Esophagus muscularis mucosa (tissue), 4 donors: ENCODE measurements at regions not wholly inside any gene's neighbourhood (a gene's known extent, or its start where the extent isn't known, plus 50 kb on each side); places are given as distances from the start of the nearest gene placed in this dataset.

Experiments used
- DNase-seq: peaks from one replicate; pipeline ENCODE4 v3.0.0-alpha.2; 2017; ENCODE audit errors: extremely low spot score
- H3K27ac ChIP-seq, 4 donors: fragments of 200-600 bp; sonication (generic); replicated peaks in 1 of 4; 1 replicate in 3 of 4; 2 replicates in 1 of 4; pipeline ENCODE4 v1.5.1; 2016 to 2019; ENCODE audit warnings: mild to moderate bottlenecking in 1 of 4
- H3K27me3 ChIP-seq, 4 donors: fragments of 200-600 bp; sonication (generic); one replicate each; pipeline versions ENCODE4 v1.5.1 to v1.6.0; 2016 to 2019
- H3K36me3 ChIP-seq, 4 donors: fragments of 200-600 bp; sonication (generic); one replicate each; pipeline ENCODE4 v1.5.1; 2016 to 2019
- H3K4me1 ChIP-seq, 4 donors: fragments of 200-600 bp; sonication (generic); one replicate each; pipeline ENCODE4 v1.5.1; 2016 to 2019
- H3K4me3 ChIP-seq, 4 donors: fragments of 200-600 bp; sonication (generic); 1 replicate in 2 of 4; 2 replicates in 2 of 4; pipeline ENCODE4 v1.5.1; 2016 to 2019; ENCODE audit warnings: mild to moderate bottlenecking in 4 of 4, moderate library complexity in 1 of 4
- H3K9me3 ChIP-seq, 4 donors: fragments of 200-600 bp; sonication (generic); 1 replicate in 3 of 4; 2 replicates in 1 of 4; pipeline ENCODE4 v1.5.1; 2016 to 2019
- EP300 ChIP-seq: sonication (generic); formaldehyde crosslinking; IDR thresholded peaks from one replicate; pipeline ENCODE4 v1.6.1; 2017; ENCODE audit warnings: antibody characterized with exemption
- POLR2A ChIP-seq: fragments of 450-650 bp; IDR thresholded peaks from one replicate; pipeline ENCODE4 v1.6.1; 2017; ENCODE audit warnings: antibody characterized with exemption, moderate library complexity, mild to moderate bottlenecking, low read depth
- POLR2AphosphoS5 ChIP-seq, 2 donors: sonication (generic); formaldehyde crosslinking; IDR thresholded peaks; one replicate each; pipeline ENCODE4 v1.6.1; 2017; ENCODE audit warnings: antibody characterized with exemption in 2 of 2
- WGBS: methylation state at CpG from one replicate; pipeline ENCODE4 v1.1.5; 2018; 5-methylcytosine and 5-hydroxymethylcytosine counted together
- intact Hi-C: fragments of 100-400 bp; cut with DNase I; formaldehyde crosslinking; loops from one replicate; pipeline ENCODE4 v1.15.1; 2023
- TF ChIP-seq, protein P1 (sequence below), 3 experiments: fragments of 200-600 bp in 2 of 3; fragments of 450-650 bp in 1 of 3; sonication (generic) in 2 of 3; IDR thresholded peaks; one replicate each; pipeline ENCODE4 v1.5.1; 2017 to 2019; ENCODE audit warnings: antibody characterized with exemption in 3 of 3, mild to moderate bottlenecking in 2 of 3, moderate library complexity in 1 of 3

- H3K27me3 ChIP-seq, result no peaks in the 10 kb centered on the region
- no peak overlapping the region for H3K27ac ChIP-seq
- H3K4me3 ChIP-seq, result no peak overlapping the region
- no peaks in the 10 kb centered on the region for H3K4me1 ChIP-seq
- WGBS, result 79% methylated on average over 3 of the region's 3 CpGs
- no peak for DNase-seq
- no peaks in the 10 kb centered on the region for H3K9me3 ChIP-seq
- TF ChIP-seq, protein P1, sequence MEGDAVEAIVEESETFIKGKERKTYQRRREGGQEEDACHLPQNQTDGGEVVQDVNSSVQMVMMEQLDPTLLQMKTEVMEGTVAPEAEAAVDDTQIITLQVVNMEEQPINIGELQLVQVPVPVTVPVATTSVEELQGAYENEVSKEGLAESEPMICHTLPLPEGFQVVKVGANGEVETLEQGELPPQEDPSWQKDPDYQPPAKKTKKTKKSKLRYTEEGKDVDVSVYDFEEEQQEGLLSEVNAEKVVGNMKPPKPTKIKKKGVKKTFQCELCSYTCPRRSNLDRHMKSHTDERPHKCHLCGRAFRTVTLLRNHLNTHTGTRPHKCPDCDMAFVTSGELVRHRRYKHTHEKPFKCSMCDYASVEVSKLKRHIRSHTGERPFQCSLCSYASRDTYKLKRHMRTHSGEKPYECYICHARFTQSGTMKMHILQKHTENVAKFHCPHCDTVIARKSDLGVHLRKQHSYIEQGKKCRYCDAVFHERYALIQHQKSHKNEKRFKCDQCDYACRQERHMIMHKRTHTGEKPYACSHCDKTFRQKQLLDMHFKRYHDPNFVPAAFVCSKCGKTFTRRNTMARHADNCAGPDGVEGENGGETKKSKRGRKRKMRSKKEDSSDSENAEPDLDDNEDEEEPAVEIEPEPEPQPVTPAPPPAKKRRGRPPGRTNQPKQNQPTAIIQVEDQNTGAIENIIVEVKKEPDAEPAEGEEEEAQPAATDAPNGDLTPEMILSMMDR (IDR thresholded peaks at IDR 0.05), result peak in 2 of 3 experiments; percentile 7 to 10
- TF ChIP-seq POLR2AphosphoS5 (IDR thresholded peaks at IDR 0.05) (no peak), EP300 (no peak), POLR2A (no peak)
- intact Hi-C loops, result no loop called here
- no peaks in the 10 kb centered on the region for H3K36me3 ChIP-seq
Measured at GRCh38 chr10:127679642-127680255, 57.2 kb upstream of the FOXI2 start.
